CD4-positive, alpha-beta memory T cell (primary cell): ENCODE measurements at regions not wholly inside any gene's neighbourhood (a gene's known extent, or its start where the extent isn't known, plus 50 kb on each side); places are given as distances from the start of the nearest gene placed in this dataset.
A peak's percentile ranks its signal among the peaks of the same experiment; 100 is the strongest.

Source experiments
- CTCF ChIA-PET: fragments of 350-600 bp; sonication (Branson Sonifier 250); formaldehyde crosslinking; loops from one replicate; lab custom pipeline; 2021; ENCODE audit warnings: inconsistent platforms; ENCODE audit not compliant: partially characterized antibody; lab: Charles Lee
- POLR2A ChIA-PET: fragments of 350-600 bp; sonication (Branson Sonifier 250); formaldehyde crosslinking; loops from one replicate; lab custom pipeline; 2021; ENCODE audit not compliant: partially characterized antibody; lab: Charles Lee
- DNase-seq, 5 donors: peaks; one replicate each; pipeline versions ENCODE4 v3.0.0 to v3.0.0-alpha.2; 2020 to 2022; ENCODE audit warnings: mixed read lengths in 1 of 5
- H3K27ac ChIP-seq: one replicate; pipeline ENCODE4 v1.7.0; 2013; ENCODE audit warnings: low read depth, low read length
- H3K27me3 ChIP-seq: 2 replicates; pipeline ENCODE4 v1.7.0; 2013; ENCODE audit warnings: mild to moderate bottlenecking, low read length, moderate library complexity; ENCODE audit not compliant: insufficient read depth
- H3K36me3 ChIP-seq: 2 replicates; pipeline ENCODE4 v1.7.0; 2013; ENCODE audit warnings: mild to moderate bottlenecking, low read length, moderate library complexity; ENCODE audit not compliant: insufficient read depth
- H3K4me1 ChIP-seq: 2 replicates; pipeline ENCODE4 v1.7.0; 2013; ENCODE audit warnings: mild to moderate bottlenecking, low read length, moderate library complexity; ENCODE audit not compliant: insufficient read depth
- H3K4me3 ChIP-seq, 2 donors: one replicate each; pipeline ENCODE4 v1.7.0; 2013; ENCODE audit warnings: low read length in 2 of 2, mild to moderate bottlenecking in 1 of 2
- H3K9me3 ChIP-seq, 2 donors: one replicate each; pipeline ENCODE4 v1.7.0; 2013; ENCODE audit warnings: low read length in 2 of 2, control low read depth in 1 of 2; ENCODE audit not compliant: control insufficient read depth in 1 of 2
- H3K27ac Mint-ChIP-seq, 7 donors: one replicate each; pipeline ENCODE4 v1.8.0; 2020 to 2021; ENCODE audit warnings: mixed read lengths in 7 of 7, mild to moderate bottlenecking in 6 of 7, inconsistent platforms in 3 of 7, moderate library complexity in 3 of 7
- H3K27me3 Mint-ChIP-seq, 2 donors: one replicate each; pipeline ENCODE4 v1.8.0; 2020 to 2021; ENCODE audit warnings: mixed read lengths in 2 of 2
- H3K36me3 Mint-ChIP-seq, 2 donors: one replicate each; pipeline ENCODE4 v1.8.0; 2020 to 2021; ENCODE audit warnings: mixed read lengths in 2 of 2, inconsistent platforms in 1 of 2, mild to moderate bottlenecking in 1 of 2
- H3K4me1 Mint-ChIP-seq, 4 donors: one replicate each; pipeline ENCODE4 v1.8.0; 2020 to 2021; ENCODE audit warnings: mixed read lengths in 4 of 4, mild to moderate bottlenecking in 1 of 4
- H3K4me3 Mint-ChIP-seq, 8 donors: one replicate each; pipeline ENCODE4 v1.8.0; 2020 to 2021; ENCODE audit warnings: mixed read lengths in 8 of 8, mild to moderate bottlenecking in 7 of 8, moderate library complexity in 6 of 8, inconsistent platforms in 3 of 8
- H3K9me3 Mint-ChIP-seq, 8 donors: one replicate each; pipeline ENCODE4 v1.8.0; 2020 to 2021; ENCODE audit warnings: mixed read lengths in 8 of 8, mild to moderate bottlenecking in 5 of 8, inconsistent platforms in 3 of 8, moderate library complexity in 1 of 8
- intact Hi-C: fragments of 100-400 bp; cut with micrococcal nuclease; formaldehyde crosslinking; loops from one replicate; pipeline ENCODE4 v1.15.1; 2023

GRCh38 chr3:180528843-180529242 is 73.1 kb upstream of the TTC14 start:
- Histone ChIP-seq H3K4me1 (no peaks in the 10 kb centered on the region), H3K36me3 (no peaks in the 10 kb centered on the region), H3K4me3 (no peak overlapping the region), H3K27ac (no peak overlapping the region), H3K27me3 (no peaks in the 10 kb centered on the region), H3K9me3 (no peaks in the 10 kb centered on the region)
- H3K4me1 Mint-ChIP-seq = no peaks in the 10 kb centered on the region
- no peak overlapping the region for H3K27ac Mint-ChIP-seq
- no peaks in the 10 kb centered on the region for H3K36me3 Mint-ChIP-seq
- peaks cover 0 to 8% (median 3%) of the 10 kb centered on the region in 8 donors for H3K9me3 Mint-ChIP-seq
- no peak for DNase-seq
- intact Hi-C loops = no loop called here
- H3K4me3 Mint-ChIP-seq = no peak overlapping the region
- ChIA-PET CTCF (no interaction called here), POLR2A (no interaction called here)
- peaks cover 0 to 2% of the 10 kb centered on the region in 2 donors for H3K27me3 Mint-ChIP-seq

- H3K4me1 Mint-ChIP-seq = no peaks in the 10 kb centered on the region
- Histone ChIP-seq H3K27me3 (no peaks in the 10 kb centered on the region), H3K9me3 (no peaks in the 10 kb centered on the region), H3K27ac (no peak overlapping the region), H3K4me1 (no peaks in the 10 kb centered on the region), H3K36me3 (no peaks in the 10 kb centered on the region), H3K4me3 (no peak overlapping the region)
- POLR2A ChIA-PET = no interaction called here
- no peaks in the 10 kb centered on the region for H3K36me3 Mint-ChIP-seq
- no peak overlapping the region for H3K27ac Mint-ChIP-seq
- intact Hi-C loops = no loop called here
- DNase-seq = no peak
- H3K4me3 Mint-ChIP-seq = no peak overlapping the region
- CTCF ChIA-PET = no interaction called here
- peaks cover 0 to 2% of the 10 kb centered on the region in 2 donors for H3K27me3 Mint-ChIP-seq
- H3K9me3 Mint-ChIP-seq = peaks cover 0 to 5% (median 2%) of the 10 kb centered on the region in 8 donors
Observed at GRCh38 chr3:180529778-180530177, 72.2 kb upstream of the TTC14 start.

GRCh38 chr3:180530276-180530675 is 71.7 kb upstream of the TTC14 start:
- H3K27me3 Mint-ChIP-seq = peaks cover 0 to 2% of the 10 kb centered on the region in 2 donors

GRCh38 chr3:180531303-180532278 is 70.4 kb upstream of the TTC14 start:
- no peaks in the 10 kb centered on the region for H3K4me1 Mint-ChIP-seq
- ChIA-PET CTCF (no interaction called here), POLR2A (no interaction called here)
- H3K27me3 ChIP-seq = no peaks in the 10 kb centered on the region
- H3K36me3 Mint-ChIP-seq = no peaks in the 10 kb centered on the region
- H3K27me3 Mint-ChIP-seq = peaks cover 0 to 2% of the 10 kb centered on the region in 2 donors
- no peak overlapping the region for H3K27ac Mint-ChIP-seq
- H3K36me3 ChIP-seq = no peaks in the 10 kb centered on the region
- no peak overlapping the region for H3K4me3 Mint-ChIP-seq
- H3K27ac ChIP-seq = no peak overlapping the region
- no peaks in the 10 kb centered on the region for H3K4me1 ChIP-seq
- peaks cover 0 to 2% (median 0%) of the 10 kb centered on the region in 8 donors for H3K9me3 Mint-ChIP-seq
- no peaks in the 10 kb centered on the region for H3K9me3 ChIP-seq
- DNase-seq = peak in 1 of 5 donors; percentile 13
- no peak overlapping the region for H3K4me3 ChIP-seq
- intact Hi-C loops = no loop called here

More at GRCh38 chr3:180530276-180530675, 71.7 kb upstream of the TTC14 start:
- no peak for DNase-seq
- no peak overlapping the region for H3K4me3 ChIP-seq
- ChIA-PET CTCF (no interaction called here), POLR2A (no interaction called here)
- no peaks in the 10 kb centered on the region for H3K27me3 ChIP-seq
- H3K27ac ChIP-seq = no peak overlapping the region
- H3K27ac Mint-ChIP-seq = no peak overlapping the region
- no peaks in the 10 kb centered on the region for H3K36me3 ChIP-seq
- H3K4me1 Mint-ChIP-seq = no peaks in the 10 kb centered on the region
- no peaks in the 10 kb centered on the region for H3K4me1 ChIP-seq
- peaks cover 0 to 5% (median 2%) of the 10 kb centered on the region in 8 donors for H3K9me3 Mint-ChIP-seq
- no peaks in the 10 kb centered on the region for H3K36me3 Mint-ChIP-seq
- H3K4me3 Mint-ChIP-seq = no peak overlapping the region
- intact Hi-C loops = no loop called here
- no peaks in the 10 kb centered on the region for H3K9me3 ChIP-seq

- H3K4me1 Mint-ChIP-seq = no peaks in the 10 kb centered on the region
- intact Hi-C loops = no loop called here
- no peak for DNase-seq
- Histone ChIP-seq H3K27ac (no peak overlapping the region), H3K4me3 (no peak overlapping the region), H3K36me3 (no peaks in the 10 kb centered on the region), H3K27me3 (no peaks in the 10 kb centered on the region), H3K4me1 (no peaks in the 10 kb centered on the region), H3K9me3 (no peaks in the 10 kb centered on the region)
- POLR2A ChIA-PET = no interaction called here
- no peaks in the 10 kb centered on the region for H3K36me3 Mint-ChIP-seq
- H3K4me3 Mint-ChIP-seq = no peak overlapping the region
- H3K27me3 Mint-ChIP-seq = peaks cover 0 to 2% of the 10 kb centered on the region in 2 donors
- CTCF ChIA-PET = no interaction called here
- no peak overlapping the region for H3K27ac Mint-ChIP-seq
- H3K9me3 Mint-ChIP-seq = peaks cover 0 to 9% (median 4%) of the 10 kb centered on the region in 8 donors
Observed at GRCh38 chr3:180534828-180535227, 67.1 kb upstream of the TTC14 start.

- no peaks in the 10 kb centered on the region for H3K36me3 Mint-ChIP-seq
- Histone ChIP-seq H3K9me3 (no peaks in the 10 kb centered on the region), H3K4me3 (no peak overlapping the region), H3K27ac (no peak overlapping the region), H3K4me1 (no peaks in the 10 kb centered on the region), H3K36me3 (no peaks in the 10 kb centered on the region), H3K27me3 (no peaks in the 10 kb centered on the region)
- POLR2A ChIA-PET = no interaction called here
- no peaks in the 10 kb centered on the region for H3K4me1 Mint-ChIP-seq
- peaks cover 0 to 2% of the 10 kb centered on the region in 2 donors for H3K27me3 Mint-ChIP-seq
- H3K27ac Mint-ChIP-seq = no peak overlapping the region
- CTCF ChIA-PET = no interaction called here
- intact Hi-C loops = no loop called here
- no peak for DNase-seq
- no peak overlapping the region for H3K4me3 Mint-ChIP-seq
- H3K9me3 Mint-ChIP-seq = peaks cover 0 to 9% (median 4%) of the 10 kb centered on the region in 8 donors
Observed at GRCh38 chr3:180538493-180538892, 63.5 kb upstream of the TTC14 start.

GRCh38 chr3:180543877-180544276 is 58.1 kb upstream of the TTC14 start:
- intact Hi-C loops = no loop called here
- peaks cover 0 to 3% (median 0%) of the 10 kb centered on the region in 8 donors for H3K9me3 Mint-ChIP-seq
- no peaks in the 10 kb centered on the region for H3K27me3 ChIP-seq
- no peaks in the 10 kb centered on the region for H3K36me3 Mint-ChIP-seq
- no peak for DNase-seq
- ChIA-PET POLR2A (no interaction called here), CTCF (no interaction called here)
- peaks cover 1 to 4% of the 10 kb centered on the region in 2 donors for H3K27me3 Mint-ChIP-seq
- H3K4me1 Mint-ChIP-seq = no peaks in the 10 kb centered on the region
- H3K4me1 ChIP-seq = no peaks in the 10 kb centered on the region
- H3K27ac Mint-ChIP-seq = no peak overlapping the region
- H3K36me3 ChIP-seq = no peaks in the 10 kb centered on the region
- H3K4me3 Mint-ChIP-seq = no peak overlapping the region
- H3K9me3 ChIP-seq = no peaks in the 10 kb centered on the region
- no peak overlapping the region for H3K4me3 ChIP-seq
- H3K27ac ChIP-seq = no peak overlapping the region
